Left hindlimb (tissue), 1 donor: ENCODE measurements at regions not wholly inside any gene's neighbourhood (a gene's known extent, or its start where the extent isn't known, plus 50 kb on each side); places are given as distances from the start of the nearest gene placed in this dataset.
"Not testable (repeated sequence)": the region's sequence is repeated elsewhere in the genome, so short reads cannot be mapped to it uniquely, and the experiment has no call there.

Experiments
- DNase-seq: peaks from one replicate; pipeline ENCODE4 v3.0.0-alpha.2; 2018

DNA sequence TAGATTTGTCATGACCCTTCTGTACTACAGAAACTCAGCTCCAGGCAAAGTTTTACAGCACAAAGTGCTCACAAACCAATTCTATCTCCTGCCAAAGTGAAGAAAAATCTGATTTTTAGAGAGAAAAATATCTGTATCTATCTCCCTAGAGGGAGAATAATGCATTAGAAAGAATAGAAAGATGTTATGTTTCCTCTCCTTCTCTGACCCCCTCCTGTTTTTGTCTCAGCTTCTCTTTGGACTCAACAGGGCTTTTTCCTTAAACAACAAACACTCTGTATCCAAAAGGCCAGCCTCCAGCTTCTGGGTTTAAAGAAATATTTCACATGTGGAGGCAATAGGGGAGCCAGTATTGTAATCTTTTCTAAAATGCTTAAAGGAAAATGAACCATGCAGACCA, 627.4 kb downstream of the REEP3 start:
- DNase-seq = no peak

DNA sequence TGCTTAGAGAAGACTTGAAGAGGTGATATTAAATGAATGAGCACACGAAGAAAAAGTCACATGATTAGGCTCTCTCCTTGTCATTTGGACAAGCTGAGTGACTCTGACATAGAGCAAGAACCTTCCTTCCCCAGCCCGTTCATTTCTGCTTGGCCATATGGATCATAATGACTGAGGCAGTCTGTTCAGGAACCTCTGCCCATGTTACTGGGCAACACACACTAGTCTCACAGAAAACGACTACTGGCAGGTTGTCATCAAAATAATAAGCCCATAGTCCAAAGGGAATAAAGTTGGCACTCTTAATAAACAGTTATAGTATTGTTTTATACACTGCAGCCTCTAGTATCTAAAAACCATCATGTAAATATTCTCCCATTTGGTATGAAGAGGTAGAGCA, 635.0 kb downstream of the REEP3 start:
- DNase-seq = no peak

DNA sequence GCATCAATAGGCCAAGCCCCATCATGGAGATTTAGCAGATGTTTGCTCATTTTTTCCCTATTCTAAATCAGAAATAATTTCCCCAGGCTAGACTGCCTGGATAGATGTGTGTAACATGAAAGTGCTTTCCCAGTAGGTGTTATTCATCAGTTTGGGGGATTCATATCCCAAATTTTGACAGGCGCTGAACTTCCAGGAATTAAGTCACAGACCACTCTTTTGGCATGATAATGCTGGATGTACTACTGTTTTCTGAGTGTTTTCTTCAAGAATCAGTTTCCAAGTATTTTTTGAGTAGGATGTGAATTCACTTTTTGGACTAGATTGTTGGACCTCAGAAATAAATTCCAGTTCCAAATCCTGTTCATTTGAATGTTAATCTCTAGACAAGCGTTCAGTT, 637.4 kb downstream of the REEP3 start:
- no peak for DNase-seq

DNA sequence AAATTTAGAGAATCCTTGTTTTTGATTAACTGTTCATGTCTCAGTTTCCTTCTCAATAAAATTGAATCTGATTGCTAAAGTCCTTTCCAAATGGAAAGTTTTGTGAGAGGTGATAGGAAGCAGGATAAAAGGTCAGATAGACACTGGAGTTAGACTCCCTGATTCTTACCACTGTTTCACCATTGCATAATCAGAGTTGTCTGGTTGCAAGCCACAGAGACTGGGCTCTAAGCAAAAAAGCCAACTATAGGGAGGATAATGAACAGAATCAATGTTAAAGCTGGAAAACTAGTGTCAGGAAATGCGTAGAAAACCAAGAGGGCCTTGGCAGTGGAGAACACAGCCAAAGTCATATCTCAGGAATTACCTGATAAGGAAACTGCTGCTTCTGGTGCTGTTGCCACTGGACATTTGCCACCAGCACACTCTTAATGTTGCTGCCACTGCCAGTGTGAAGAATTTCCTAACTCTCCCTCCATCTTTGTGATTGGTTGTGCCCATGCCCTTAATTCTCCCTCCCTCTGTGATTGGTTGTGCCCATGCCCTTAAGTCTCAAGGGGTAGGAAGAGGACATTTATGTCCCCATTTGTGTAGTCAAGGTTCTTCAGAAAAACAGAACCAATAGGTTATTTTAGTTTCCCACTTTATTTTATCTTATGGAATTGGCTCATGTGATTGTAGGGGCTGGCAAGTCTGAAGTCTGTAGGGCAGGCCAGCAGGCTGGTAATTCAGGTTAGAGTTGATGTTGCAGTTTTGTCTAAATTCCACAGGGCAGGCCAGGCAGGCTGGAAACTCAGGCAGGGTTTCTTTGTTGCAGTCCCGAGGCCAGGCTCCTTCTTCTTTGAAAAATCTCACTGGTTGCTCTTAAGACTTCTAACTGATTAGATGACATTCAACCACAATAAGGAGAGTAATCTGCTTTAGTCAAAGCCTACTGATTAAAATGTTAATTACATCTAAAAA, 639.0 kb downstream of the REEP3 start:
- DNase-seq = no peak

DNA sequence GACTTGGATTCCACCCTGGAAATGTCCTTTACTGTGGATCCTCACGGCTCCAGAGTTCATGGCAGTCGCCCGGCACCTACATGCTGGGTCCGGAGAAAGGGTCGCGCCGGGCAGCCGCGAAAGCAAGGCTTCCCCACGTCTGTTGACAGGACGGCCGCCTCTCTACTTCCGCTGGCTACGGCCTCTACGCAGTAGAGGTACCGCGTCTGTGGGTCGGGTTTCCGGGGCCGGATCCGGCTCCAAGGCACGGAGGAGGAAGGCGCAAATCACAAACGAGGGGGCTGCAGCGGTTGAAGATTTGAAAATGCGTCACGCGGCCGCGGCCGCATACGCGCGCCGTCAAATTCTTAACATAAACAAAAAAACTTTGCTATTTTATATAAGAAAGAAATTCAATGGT, 649.6 kb downstream of the REEP3 start:
- no peak for DNase-seq

DNA sequence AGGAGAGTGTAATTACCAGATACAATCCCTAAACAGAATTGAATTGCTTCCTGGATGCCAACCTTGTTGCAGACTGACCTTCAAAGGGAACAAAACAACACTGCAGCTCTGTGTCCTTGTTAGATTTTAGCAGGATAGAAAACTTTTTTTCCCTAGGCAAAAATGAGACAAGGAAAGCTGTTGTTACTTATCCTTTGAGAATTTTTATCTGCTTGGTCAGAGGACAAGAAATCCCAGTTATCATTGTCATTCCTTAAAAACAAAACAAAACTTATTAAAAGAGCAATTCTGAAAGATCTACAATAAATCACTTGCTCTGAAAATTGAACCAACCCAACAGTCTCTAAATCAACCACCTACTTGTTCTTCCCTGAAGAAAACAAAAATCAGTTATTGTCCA, 652.6 kb downstream of the REEP3 start:
- DNase-seq = no peak

DNA sequence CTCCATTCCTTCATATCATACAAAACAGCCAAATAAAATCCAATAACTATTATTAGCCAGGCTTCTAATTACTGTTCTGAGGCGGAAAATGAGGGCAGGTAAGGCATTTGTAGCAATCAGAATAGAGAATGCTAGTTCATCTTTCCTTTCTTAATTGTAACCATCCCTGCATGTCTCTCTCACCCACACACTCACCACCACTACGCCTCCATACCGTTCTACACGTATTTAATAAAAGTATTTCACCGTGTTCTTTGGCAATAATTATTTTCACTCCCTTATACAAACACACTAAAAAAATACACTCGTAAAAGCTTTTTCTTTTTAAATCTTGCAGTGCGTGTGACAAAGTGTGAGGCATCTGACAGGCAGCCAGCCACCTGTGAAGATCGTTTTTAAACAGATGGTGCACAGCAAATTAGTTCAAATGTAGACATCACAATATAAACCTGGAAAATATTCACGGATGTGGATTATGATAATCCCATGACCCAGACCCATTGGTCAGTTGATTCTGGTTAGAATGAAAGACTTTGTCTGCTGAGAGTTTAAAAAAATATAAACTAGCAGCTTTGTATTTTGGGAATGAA, 653.6 kb downstream of the REEP3 start:
- DNase-seq = no peak

DNA sequence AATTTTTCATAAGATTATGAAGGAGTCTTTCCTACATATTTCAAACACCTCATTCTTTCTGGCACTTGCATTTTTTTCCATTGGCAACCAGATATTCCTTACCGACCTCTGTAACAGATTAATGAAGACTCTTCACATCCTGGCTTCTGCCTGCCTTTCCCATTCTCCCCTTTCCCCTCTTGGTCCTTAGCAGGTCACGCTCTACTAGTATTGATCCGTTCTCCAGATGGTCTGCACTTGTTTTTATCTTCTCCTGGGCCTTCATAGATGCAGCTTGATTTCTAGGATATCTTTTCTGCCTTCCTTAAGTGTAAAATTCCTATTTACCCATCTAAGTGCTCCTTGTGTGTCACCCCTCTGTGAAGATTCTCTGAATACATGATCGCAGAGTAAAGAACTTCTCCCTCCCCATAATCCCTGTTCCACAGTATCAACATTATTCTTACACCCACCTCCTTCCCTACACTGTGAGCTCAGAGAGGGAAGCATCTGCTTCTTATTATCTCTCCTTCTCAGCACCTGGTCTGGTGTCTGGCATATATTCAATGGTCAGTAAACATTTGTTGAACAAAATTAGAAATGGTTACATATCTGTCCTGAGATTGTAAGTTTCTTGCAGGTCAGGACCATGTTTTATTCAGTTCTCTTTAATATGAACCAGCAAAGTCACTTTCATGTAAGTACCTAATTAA, 654.2 kb downstream of the REEP3 start:
- no peak for DNase-seq

DNA sequence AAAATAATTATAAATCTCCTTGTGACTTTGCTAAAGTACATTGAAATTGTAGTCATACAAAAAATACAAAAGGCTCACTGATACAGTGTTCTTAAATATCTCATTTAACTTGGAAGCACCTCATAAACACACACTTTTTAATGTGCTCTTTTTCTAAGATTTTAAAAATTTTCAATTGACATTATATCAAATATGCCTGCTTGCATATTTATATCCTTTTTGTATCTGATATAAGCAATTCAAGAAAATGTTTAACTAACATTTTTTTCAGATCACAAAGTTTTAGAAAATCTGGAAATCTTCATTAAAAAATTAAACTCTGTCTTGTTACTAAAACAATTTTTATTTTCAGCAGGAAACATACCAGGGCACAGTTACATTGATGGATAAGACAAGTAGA, 661.5 kb downstream of the REEP3 start:
- DNase-seq = no peak

DNA sequence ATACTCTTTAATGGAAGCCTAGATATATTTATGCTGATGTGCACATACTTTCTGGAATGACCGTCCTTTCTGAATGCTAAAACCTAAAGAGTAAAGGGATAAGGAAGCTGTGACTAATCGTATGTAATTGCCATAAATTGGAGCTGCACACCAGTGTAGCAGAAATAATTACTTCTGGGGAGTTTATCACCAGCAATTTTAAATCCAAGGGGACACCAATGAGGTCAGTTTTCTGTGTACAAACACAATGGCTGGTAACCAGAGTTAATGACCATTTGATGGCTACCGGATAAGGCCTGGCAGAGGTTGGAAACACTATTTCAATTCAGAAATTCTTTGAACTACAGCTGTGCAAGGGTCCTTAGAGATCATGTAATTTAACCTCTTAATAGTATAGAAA, 670.1 kb downstream of the REEP3 start:
- no peak for DNase-seq

DNA sequence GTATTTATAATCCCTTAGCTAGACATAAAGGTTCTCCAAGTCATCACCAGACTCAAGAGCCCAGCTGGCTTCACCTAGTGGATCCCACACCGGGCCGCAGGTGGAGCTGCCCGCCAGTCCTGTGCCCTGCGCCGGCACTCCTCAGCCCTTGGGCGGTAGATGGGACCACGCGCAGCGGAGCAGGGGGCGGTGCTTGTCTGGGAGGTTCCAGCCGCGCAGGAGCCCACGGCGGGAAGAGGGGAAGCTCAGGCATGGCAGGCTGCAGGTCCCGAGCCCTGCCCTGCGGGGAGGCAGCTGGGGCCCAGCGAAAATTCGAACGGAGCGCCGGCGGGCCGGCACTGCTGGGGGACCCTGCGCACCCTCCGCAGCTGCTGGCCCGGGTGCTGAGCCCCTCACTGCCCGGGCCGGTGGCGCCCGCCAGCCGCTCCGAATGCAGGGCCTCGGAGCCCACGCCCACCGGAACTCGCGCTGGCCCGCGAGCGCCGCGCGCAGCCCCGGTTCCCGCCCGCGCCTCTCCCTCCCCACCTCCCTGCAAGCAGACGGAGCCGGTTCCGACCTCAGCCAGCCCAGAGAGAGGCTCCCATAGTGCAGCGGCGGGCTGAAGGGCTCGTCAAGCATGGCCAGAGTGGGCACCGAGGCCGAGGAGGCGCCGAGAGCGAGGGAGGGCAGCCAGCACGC, 675.6 kb downstream of the REEP3 start:
- no peak for DNase-seq

DNA sequence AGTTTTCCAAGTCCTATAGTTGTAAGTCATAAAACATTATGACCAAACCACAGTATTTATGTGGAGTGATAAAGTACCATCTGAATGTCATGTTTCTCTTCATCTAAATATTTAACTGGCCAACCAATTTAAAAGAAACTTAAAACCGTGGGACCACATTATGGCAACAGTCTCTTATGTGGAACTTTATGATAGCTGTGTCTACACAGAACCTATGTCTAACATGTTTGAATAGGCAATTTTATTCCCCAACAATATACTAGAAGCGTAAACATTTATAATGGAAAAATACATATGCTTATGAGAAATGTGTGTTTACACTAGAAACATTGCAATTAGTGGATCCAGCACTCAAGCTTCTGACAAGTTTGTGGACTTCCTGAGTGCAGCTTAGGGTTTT, 680.7 kb downstream of the REEP3 start:
- no peak for DNase-seq

DNA sequence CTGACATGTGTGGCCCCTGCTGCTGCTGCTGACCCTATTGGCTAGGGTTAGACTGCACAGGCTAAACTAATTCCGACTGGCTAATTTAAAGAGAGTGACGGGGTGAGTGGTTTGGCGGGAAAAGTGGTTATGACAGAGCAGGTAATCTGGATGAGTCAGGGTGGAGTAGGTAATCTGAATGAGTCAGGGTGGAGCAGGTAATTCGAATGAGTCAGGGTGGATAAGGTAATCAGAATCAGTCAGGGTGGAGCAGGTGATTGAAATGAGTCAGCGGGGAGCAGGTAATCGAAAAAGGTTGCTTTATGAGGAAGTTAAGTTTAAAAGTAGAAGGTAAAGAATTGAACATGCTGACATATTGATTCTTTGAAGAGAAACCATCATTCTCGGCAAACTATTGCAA, 683.3 kb downstream of the REEP3 start:
- not testable (repeated sequence) for DNase-seq

DNA sequence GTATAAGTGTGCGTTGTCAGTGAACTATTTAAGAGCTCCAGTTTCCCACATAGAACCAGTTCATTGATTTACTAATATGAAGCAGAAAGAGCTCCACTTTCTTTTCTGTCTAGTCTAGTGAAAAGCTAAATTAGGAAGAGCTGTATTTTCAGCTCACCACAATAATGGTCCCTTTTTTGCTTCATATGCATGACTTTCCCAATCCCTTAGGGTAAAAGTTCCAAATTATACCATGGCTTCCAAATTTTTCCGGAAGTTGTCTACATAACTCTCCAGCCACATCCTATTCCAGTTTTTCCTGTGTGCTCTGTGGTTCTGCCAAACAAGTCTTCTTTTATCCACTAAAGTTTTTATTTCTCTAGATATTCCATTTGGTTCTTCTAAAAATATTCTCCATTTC, 685.2 kb downstream of the REEP3 start:
- DNase-seq = no peak

DNA sequence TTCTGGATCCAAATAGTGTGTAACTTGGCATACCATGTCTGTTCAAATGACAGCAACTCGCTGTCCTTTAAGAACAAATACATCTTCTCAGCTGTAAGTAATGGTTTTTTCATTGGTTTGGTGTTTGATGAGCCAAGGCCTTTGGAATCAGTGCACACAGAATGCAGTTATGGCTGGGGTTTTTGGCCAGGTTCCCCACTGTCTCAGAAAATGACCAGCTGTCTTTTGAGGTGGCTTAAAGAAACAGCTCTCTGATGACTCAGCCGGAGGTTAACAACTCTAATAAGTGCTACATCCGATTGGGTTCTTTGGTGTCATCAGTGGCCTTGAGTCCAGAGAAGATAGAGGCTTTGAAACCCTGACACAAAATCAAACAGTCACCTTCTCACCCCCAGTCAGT, 688.4 kb downstream of the REEP3 start:
- DNase-seq = peak; percentile 31

DNA sequence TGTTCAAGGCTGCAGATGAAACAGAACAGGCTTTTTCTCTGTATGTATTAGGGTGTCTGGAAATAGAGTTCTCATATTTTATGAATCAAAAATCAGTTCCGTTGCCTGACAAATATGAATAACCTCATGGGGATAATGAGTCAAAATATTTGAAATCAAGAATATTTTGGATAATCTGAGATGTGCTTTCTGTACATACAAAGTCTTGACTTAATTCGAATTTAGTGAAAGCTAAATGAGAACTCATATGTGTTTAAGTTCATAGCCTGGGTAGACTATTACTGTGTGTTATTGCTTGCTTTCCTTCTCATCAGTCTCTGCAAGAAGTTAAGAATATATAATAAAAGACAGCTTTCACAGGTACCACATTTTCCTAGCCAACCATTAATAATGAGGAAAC, 689.0 kb downstream of the REEP3 start:
- no peak for DNase-seq

DNA sequence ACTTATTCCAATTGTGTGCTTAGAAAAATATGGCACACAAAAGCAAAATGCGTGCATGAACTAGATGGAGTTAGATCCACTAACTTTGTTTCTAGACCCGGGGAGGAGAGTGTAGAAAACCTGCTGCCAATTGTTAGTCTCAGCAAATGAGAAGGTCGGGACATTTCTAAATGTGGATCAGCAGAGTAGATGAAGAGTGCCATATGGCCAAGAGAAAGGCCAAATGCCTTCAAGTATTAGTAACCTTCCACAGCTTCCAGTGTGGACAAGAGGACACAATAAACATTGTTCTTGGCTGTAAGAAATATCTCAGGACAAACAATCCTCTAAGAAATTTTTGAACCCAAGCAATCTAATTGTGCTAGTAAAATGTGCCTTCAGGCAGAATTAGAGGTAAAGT, 690.3 kb downstream of the REEP3 start:
- DNase-seq = no peak

DNA sequence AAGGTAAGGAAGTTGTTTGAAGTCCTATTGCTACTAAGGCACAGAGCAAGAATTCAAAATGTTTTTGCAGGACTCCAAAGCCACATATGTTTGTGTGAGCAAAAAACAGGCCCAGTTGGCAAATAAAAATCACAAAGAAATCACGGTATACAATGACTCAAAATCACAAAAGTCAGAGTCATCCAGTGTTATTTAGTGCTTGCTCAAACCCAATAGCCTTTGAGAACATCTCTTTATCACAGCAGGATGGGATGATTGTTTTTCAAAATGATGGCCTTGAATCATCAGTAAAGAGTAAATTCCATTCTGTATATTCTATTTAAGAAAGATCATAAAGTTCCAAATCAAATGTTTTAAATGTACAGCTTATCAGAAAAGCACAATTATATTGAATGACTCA, 693.9 kb downstream of the REEP3 start:
- DNase-seq = no peak

DNA sequence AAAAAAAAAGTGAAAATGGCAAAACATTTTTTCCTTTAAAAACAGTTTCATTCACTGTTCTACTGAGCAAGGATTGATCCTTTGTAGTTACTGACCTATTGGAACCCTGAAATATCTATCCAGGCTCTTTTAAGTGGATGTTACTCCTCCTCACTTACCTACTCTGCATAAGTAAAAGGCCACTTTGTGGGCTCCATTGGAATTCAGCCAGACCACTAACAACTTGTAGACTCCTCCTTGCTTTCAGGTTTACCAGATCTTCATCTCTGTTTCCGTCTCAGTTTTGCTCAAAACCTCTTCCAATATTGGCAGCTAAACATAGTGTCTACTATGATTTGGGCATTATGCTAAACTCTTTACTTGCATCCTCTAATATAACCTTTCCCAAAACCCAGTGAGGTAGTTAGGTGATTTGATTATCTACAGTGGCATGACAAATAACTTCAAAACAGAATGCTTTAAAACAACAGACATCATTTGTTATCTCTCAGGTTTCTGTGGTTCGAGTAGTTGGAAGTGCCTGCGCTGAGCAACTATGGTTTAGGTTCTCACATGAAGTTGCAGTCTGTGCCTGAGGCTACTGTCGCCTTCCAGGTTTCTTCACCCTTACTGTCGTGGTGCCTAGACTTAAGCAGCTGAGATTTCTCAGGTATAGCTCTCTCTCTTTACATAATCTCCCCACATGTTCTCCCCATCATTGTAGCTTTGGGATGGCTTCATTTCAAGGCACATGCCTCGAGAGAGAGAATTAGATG, 698.2 kb downstream of the REEP3 start:
- no peak for DNase-seq

DNA sequence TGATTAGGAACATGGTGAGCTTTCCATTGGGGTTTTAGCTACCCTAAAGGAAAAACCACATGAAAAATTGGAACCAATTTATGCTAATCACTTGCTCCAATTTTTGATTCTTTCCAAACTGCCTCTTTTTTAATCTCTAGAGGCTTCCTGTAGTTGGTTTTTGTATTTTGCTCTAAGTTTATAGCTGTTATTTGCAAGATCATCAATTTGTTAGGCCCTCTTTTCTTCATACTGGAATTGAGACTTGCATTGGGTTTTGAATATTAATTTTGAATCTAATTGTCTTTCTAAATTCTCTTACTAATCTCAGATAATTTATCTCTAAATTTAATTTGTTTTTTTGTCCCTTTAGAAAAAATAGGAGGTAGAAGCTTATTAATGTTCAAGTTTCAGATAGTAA, 713.3 kb downstream of the REEP3 start:
- DNase-seq = no peak

DNA sequence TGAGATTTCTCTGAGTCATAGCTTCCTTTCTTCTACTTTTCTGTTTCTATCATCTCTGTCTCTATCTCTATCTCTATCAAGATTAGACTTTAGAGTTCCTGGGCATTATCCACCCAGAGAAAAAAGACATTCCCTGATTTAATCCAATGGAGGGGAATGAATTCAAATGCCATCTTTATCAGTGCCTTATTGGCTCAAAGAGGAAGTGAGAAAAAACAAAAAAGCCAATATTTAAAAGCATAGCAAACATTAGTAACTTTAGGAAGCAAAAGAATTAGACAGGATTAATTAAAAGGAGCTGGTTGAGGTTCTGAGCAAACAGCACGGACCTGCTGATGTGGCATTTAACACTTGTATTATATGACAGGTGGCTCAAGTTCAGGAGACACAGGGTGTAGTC, 736.5 kb downstream of the REEP3 start:
- DNase-seq = no peak

DNA sequence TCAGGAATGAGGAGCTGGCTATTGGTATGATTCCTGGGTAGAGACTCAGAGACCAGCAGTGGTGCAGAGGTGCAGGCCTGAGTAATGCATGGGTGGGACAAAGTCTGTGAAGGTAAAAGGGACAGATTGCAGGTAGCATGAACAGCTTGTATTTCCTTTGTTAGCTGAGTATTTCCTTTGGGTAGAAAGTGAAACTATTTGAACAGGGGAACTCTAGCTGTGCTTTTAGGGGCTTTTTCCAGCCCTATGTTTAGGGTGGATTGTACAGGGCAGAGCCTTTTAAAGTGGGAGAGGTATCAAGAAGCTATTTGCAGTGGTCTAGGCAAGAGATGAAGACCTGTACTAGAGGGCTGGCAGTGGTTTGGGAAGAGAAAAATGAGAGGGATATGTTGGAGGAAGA, 739.9 kb downstream of the REEP3 start:
- DNase-seq = no peak

DNA sequence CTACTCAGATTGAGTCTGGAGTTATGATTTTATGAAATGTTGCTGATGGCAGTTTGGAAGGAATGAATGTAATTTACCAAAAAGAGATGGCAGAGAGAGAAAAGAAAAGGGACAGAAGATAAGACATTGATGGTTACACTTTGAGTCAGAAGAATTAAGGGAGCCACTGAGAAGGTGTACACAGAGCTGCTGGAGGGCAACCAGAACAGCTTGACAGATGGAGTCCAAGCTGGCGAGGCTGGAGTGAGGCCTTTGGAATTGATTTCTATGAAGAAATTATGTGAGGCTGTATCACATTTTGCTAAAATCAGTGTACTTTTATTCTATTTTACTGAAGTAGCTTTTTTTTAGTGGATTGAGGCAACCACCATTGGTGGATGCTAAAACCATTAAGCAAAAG, 740.5 kb downstream of the REEP3 start:
- no peak for DNase-seq
